ENCODE measurements at regions not wholly inside any gene's neighbourhood (a gene's known extent, or its start where the extent isn't known, plus 50 kb on each side); places are given as distances from the start of the nearest gene placed in this dataset.

DNA sequence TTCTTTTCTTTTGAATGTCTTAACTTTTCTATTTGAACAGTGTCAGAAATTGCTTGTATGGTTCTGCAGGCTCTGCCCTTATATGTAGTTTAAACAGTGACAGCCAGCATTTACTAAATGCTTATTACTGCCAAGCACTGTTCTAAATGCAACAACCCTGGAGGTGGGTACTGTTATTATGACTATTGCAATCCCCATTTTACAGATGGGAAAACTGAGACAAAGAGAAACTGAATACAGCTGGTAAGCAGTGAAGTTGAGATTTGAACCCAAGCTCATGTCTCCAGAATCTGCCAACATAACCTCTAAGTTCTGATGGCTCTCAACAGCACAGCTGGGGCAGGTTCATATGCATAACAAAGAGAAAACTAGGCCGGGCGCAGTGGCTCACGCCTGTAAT is 105.7 kb upstream of the GATA6 start:
- Histone ChIP-seq H3K9me3 (ENCODE audit: low read depth, low read length, poor library complexity, severe bottlenecking) (no peaks in the 10 kb centered on the region), H3K4me3 (ENCODE audit: low read depth, low read length, poor library complexity, severe bottlenecking) (no peak overlapping the region), H3K36me3 (ENCODE audit: insufficient read depth, low read length, poor library complexity, severe bottlenecking) (no peaks in the 10 kb centered on the region), H3K4me1 (ENCODE audit: insufficient read depth, low read length, poor library complexity, severe bottlenecking) (peaks cover 13% of the 10 kb centered on the region), H3K27me3 (replicated peaks; ENCODE audit: insufficient read depth, low read depth, low read length, poor library complexity) (no peaks in the 10 kb centered on the region), H3K27ac (ENCODE audit: low read depth, low read length, poor library complexity, severe bottlenecking) (no peak overlapping the region)
- no TSS peak for BruUV-seq (replicated peaks)
- intact Hi-C loops (cut with micrococcal nuclease; ENCODE audit: unreplicated experiment) = no loop called here
- no peak for DNase-seq (ENCODE audit: low spot score)
- ChIA-PET CTCF (no interaction called here), POLR2A (ENCODE audit: low non-redundant PET) (no interaction called here)
- TF ChIP-seq EZH2 (IDR thresholded peaks at IDR 0.05; ENCODE audit: borderline replicate concordance, low read depth, low read length, poor library complexity, severe bottlenecking) = no peak
- TF ChIP-seq, protein P1, sequence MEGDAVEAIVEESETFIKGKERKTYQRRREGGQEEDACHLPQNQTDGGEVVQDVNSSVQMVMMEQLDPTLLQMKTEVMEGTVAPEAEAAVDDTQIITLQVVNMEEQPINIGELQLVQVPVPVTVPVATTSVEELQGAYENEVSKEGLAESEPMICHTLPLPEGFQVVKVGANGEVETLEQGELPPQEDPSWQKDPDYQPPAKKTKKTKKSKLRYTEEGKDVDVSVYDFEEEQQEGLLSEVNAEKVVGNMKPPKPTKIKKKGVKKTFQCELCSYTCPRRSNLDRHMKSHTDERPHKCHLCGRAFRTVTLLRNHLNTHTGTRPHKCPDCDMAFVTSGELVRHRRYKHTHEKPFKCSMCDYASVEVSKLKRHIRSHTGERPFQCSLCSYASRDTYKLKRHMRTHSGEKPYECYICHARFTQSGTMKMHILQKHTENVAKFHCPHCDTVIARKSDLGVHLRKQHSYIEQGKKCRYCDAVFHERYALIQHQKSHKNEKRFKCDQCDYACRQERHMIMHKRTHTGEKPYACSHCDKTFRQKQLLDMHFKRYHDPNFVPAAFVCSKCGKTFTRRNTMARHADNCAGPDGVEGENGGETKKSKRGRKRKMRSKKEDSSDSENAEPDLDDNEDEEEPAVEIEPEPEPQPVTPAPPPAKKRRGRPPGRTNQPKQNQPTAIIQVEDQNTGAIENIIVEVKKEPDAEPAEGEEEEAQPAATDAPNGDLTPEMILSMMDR (conservative IDR thresholded peaks at IDR 0.05; ENCODE audit: low read depth, low read length) = no peak

- no peaks in the 10 kb centered on the region for H3K36me3 ChIP-seq (ENCODE audit: insufficient read depth, low read length, poor library complexity, severe bottlenecking)
- H3K27ac ChIP-seq (ENCODE audit: low read depth, low read length, poor library complexity, severe bottlenecking) = no peak overlapping the region
- intact Hi-C loops (cut with micrococcal nuclease; ENCODE audit: unreplicated experiment) = no loop called here
- no peak for DNase-seq (ENCODE audit: low spot score)
- no TSS peak for BruUV-seq (replicated peaks)
- H3K4me3 ChIP-seq (ENCODE audit: low read depth, low read length, poor library complexity, severe bottlenecking) = no peak overlapping the region
- ChIA-PET POLR2A (ENCODE audit: low non-redundant PET) (no interaction called here), CTCF (no interaction called here)
- no peak for TF ChIP-seq EZH2 (IDR thresholded peaks at IDR 0.05; ENCODE audit: borderline replicate concordance, low read depth, low read length, poor library complexity, severe bottlenecking)
- TF ChIP-seq, protein P1 (conservative IDR thresholded peaks at IDR 0.05; ENCODE audit: low read depth, low read length) = no peak
- H3K4me1 ChIP-seq (ENCODE audit: insufficient read depth, low read length, poor library complexity, severe bottlenecking) = peaks cover 13% of the 10 kb centered on the region
- H3K9me3 ChIP-seq (ENCODE audit: low read depth, low read length, poor library complexity, severe bottlenecking) = no peaks in the 10 kb centered on the region
- H3K27me3 ChIP-seq (replicated peaks; ENCODE audit: insufficient read depth, low read depth, low read length, poor library complexity) = no peaks in the 10 kb centered on the region
These were observed 104.8 kb upstream of the GATA6 start for GRCh38 chr18:22064581-22064980.

DNA sequence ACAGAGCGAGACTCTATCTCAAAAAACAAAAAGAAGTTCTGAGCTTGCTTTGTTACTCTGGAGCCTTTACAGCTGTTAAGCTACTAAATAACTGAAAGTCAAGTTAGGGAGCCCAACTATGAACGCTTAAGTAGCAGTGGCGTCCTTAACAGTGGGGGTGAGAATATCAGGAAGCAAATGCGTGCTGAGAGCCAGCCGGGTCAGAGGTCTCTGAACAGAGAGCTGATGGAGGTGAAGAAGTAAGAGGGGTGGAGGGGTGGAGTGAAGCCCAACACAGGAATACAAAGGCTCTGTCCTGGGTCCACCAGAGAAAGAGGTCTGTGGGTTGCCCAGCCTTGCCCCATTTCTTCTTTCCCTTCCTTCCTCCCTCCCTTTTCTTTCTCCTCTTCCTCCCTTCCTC is 104.1 kb upstream of the GATA6 start:
- ChIA-PET CTCF (no interaction called here), POLR2A (ENCODE audit: low non-redundant PET) (no interaction called here)
- BruUV-seq (replicated peaks) = no TSS peak

More for the DNA sequence above, 104.1 kb upstream of the GATA6 start:
- no peak overlapping the region for H3K4me3 ChIP-seq (ENCODE audit: low read depth, low read length, poor library complexity, severe bottlenecking)
- H3K27me3 ChIP-seq (replicated peaks; ENCODE audit: insufficient read depth, low read depth, low read length, poor library complexity) = no peaks in the 10 kb centered on the region
- DNase-seq (ENCODE audit: low spot score) = no peak
- no peak overlapping the region for H3K27ac ChIP-seq (ENCODE audit: low read depth, low read length, poor library complexity, severe bottlenecking)
- H3K4me1 ChIP-seq (ENCODE audit: insufficient read depth, low read length, poor library complexity, severe bottlenecking) = peaks cover 8% of the 10 kb centered on the region
- intact Hi-C loops (cut with micrococcal nuclease; ENCODE audit: unreplicated experiment) = no loop called here
- H3K9me3 ChIP-seq (ENCODE audit: low read depth, low read length, poor library complexity, severe bottlenecking) = no peaks in the 10 kb centered on the region
- no peaks in the 10 kb centered on the region for H3K36me3 ChIP-seq (ENCODE audit: insufficient read depth, low read length, poor library complexity, severe bottlenecking)
- TF ChIP-seq EZH2 (IDR thresholded peaks at IDR 0.05; ENCODE audit: borderline replicate concordance, low read depth, low read length, poor library complexity, severe bottlenecking) = no peak
- TF ChIP-seq, protein P1 (conservative IDR thresholded peaks at IDR 0.05; ENCODE audit: low read depth, low read length) = no peak

Data from A673 (cell line).